HCT116 (cell line): ENCODE measurements at regions not wholly inside any gene's neighbourhood (a gene's known extent, or its start where the extent isn't known, plus 50 kb on each side); places are given as distances from the start of the nearest gene placed in this dataset.

ENCODE experiments used
- ATAC-seq: fragments of 200-7000 bp; cut with Tn5 transposase; 2 replicates; pipeline ENCODE4 v1.9.1; 2020; ENCODE audit warnings: mild to moderate bottlenecking, moderate library complexity
- BruUV-seq: library from RNA; stranded (reverse); fragments of 400-500 nt; replicated peaks from 2 replicates; lab custom pipeline; 2021; lab: Mats Ljungman, UMichigan
- CTCF ChIA-PET: fragments of 300-600 bp; sonication (Branson Sonifier 250); formaldehyde crosslinking; loops from one replicate; lab custom pipeline; 2021; ENCODE audit warnings: antibody characterized with exemption; lab: Charles Lee
- POLR2A ChIA-PET: fragments of 300-600, 350-600 bp; sonication (Branson Sonifier 250); formaldehyde crosslinking; loops from one replicate; lab custom pipeline; 2021; ENCODE audit warnings: antibody characterized with exemption; lab: Charles Lee
- RAD21 ChIA-PET, 2 experiments: fragments of 300-600 bp; sonication (Branson Sonifier 250); formaldehyde crosslinking; loops; one replicate each; lab custom pipeline; 2023; ENCODE audit warnings: low total read pairs in 2 of 2; ENCODE audit not compliant: uncharacterized antibody in 2 of 2, unreplicated experiment in 2 of 2, low non-redundant PET in 1 of 2; lab: Charles Lee
- DNase-seq: peaks from one replicate; pipeline ENCODE4 v3.0.0-alpha.2; 2010; ENCODE audit warnings: low read depth, low spot score
- H2AFZ ChIP-seq: fragments of 200-600 bp; shearing (Covaris generic), sonication (generic); 2 replicates; pipeline ENCODE4 v1.6.1; 2017; ENCODE audit warnings: low read depth, mixed run types, mixed read lengths, antibody characterized with exemption, low read length; ENCODE audit not compliant: poor library complexity, severe bottlenecking
- H3K27ac ChIP-seq: 2 replicates; pipeline ENCODE4 v1.5.1; 2012; ENCODE audit warnings: low read depth, low read length
- H3K27me3 ChIP-seq: fragments of 200-600 bp; sonication (generic); 2 replicates; pipeline ENCODE4 v1.6.1; 2016; ENCODE audit warnings: mixed run types, low read length, mixed read lengths; ENCODE audit not compliant: insufficient read depth
- H3K36me3 ChIP-seq, 2 experiments: fragments of 200-500 bp in 1 of 2; fragments of 200-600 bp in 1 of 2; sonication (Bioruptor generic) in 1 of 2; sonication (generic) in 1 of 2; 2 replicates each; pipeline versions ENCODE4 v1.5.1 to v1.6.1; 2014 to 2016; ENCODE audit warnings: low read length in 2 of 2, inconsistent platforms in 1 of 2, mixed read lengths in 1 of 2, mixed run types in 1 of 2; ENCODE audit not compliant: insufficient read depth in 2 of 2, control insufficient read depth in 1 of 2
- H3K4me1 ChIP-seq, 2 experiments: fragments of 200-600 bp in 1 of 2; sonication (generic) in 1 of 2; 2 replicates each; pipeline versions ENCODE4 v1.5.1 to v1.6.1; 2012 to 2017; ENCODE audit warnings: low read length in 2 of 2, inconsistent platforms in 1 of 2, mild to moderate bottlenecking in 1 of 2, mixed read lengths in 1 of 2, mixed run types in 1 of 2, moderate library complexity in 1 of 2; ENCODE audit not compliant: insufficient read depth in 2 of 2, control insufficient read depth in 1 of 2
- H3K4me2 ChIP-seq: fragments of 200-600 bp; sonication (generic); 2 replicates; pipeline ENCODE4 v1.6.1; 2017; ENCODE audit warnings: mixed run types, low read length, mixed read lengths
- H3K4me3 ChIP-seq, 2 experiments: fragments of 200-600 bp in 1 of 2; sonication (generic) in 1 of 2; replicated peaks in 1 of 2; 2 replicates each; pipeline ENCODE4 v1.5.1; 2011 to 2016; ENCODE audit warnings: low read length in 2 of 2, control low read depth in 1 of 2, low read depth in 1 of 2, mild to moderate bottlenecking in 1 of 2, mixed read lengths in 1 of 2, mixed run types in 1 of 2
- H3K79me2 ChIP-seq: fragments of 200-600 bp; sonication (generic); 2 replicates; pipeline ENCODE4 v1.6.1; 2017; ENCODE audit warnings: mild to moderate bottlenecking, mixed run types, low read length, moderate library complexity, mixed read lengths; ENCODE audit not compliant: insufficient read depth
- H3K9ac ChIP-seq: fragments of 200-600 bp; sonication (generic); 2 replicates; pipeline ENCODE4 v1.6.1; 2016; ENCODE audit warnings: low read length, mixed read lengths
- H3K9me2 ChIP-seq: fragments of 200-600 bp; sonication (generic), shearing (Covaris generic); 2 replicates; pipeline ENCODE4 v1.6.1; 2017; ENCODE audit warnings: mixed run types, mild to moderate bottlenecking, moderate library complexity; ENCODE audit not compliant: insufficient read depth
- H3K9me3 ChIP-seq, 2 experiments: fragments of 200-500 bp in 1 of 2; fragments of 200-600 bp in 1 of 2; sonication (Bioruptor generic) in 1 of 2; sonication (generic) in 1 of 2; 2 replicates each; pipeline ENCODE4 v1.6.1; 2014 to 2017; ENCODE audit warnings: low read length in 2 of 2, mixed read lengths in 2 of 2, inconsistent platforms in 1 of 2, low read depth in 1 of 2, mild to moderate bottlenecking in 1 of 2, mixed run types in 1 of 2, moderate library complexity in 1 of 2; ENCODE audit not compliant: control insufficient read depth in 1 of 2, insufficient read depth in 1 of 2
- H4K20me1 ChIP-seq: fragments of 200-600 bp; sonication (generic), shearing (Covaris generic); 2 replicates; pipeline ENCODE4 v1.6.1; 2017; ENCODE audit warnings: mixed run types, mild to moderate bottlenecking, moderate library complexity; ENCODE audit not compliant: insufficient read depth
- ELF1 ChIP-seq: IDR thresholded peaks from 2 replicates; pipeline ENCODE4 v1.6.1; 2012; ENCODE audit warnings: low read depth, borderline replicate concordance
- EZH2 ChIP-seq: fragments of 200-600 bp; sonication (generic); IDR thresholded peaks from 2 replicates; pipeline ENCODE4 v1.6.1; 2017; ENCODE audit warnings: antibody characterized with exemption, mixed run types
- EZH2phosphoT487 ChIP-seq: fragments of 200-600 bp; IDR thresholded peaks from 2 replicates; pipeline ENCODE4 v1.6.1; 2018; ENCODE audit warnings: antibody characterized with exemption, borderline replicate concordance
- FOSL1 ChIP-seq: IDR thresholded peaks from 2 replicates; pipeline ENCODE4 v1.6.1; 2012; ENCODE audit warnings: low read depth
- POLR2A ChIP-seq: IDR thresholded peaks from 2 replicates; pipeline ENCODE4 v1.7.0; 2011; ENCODE audit warnings: borderline replicate concordance; ENCODE audit not compliant: insufficient read depth, insufficient read length; ENCODE audit errors: extremely low read depth
- RAD21 ChIP-seq: IDR thresholded peaks from 2 replicates; pipeline ENCODE4 v1.6.1; 2012; ENCODE audit warnings: low read depth, mild to moderate bottlenecking
- REST ChIP-seq: IDR thresholded peaks from 2 replicates; pipeline ENCODE4 v1.6.1; 2012; ENCODE audit warnings: low read depth
- TCF7L2 ChIP-seq: IDR thresholded peaks from 2 replicates; pipeline ENCODE4 v1.7.0; 2011; ENCODE audit warnings: borderline replicate concordance, inconsistent platforms; ENCODE audit not compliant: insufficient read depth, insufficient read length; ENCODE audit errors: extremely low read depth
- ZNF274 ChIP-seq: fragments of 200-500 bp; sonication (Bioruptor generic); IDR thresholded peaks from 2 replicates; pipeline ENCODE4 v1.6.1; 2014; ENCODE audit warnings: mild to moderate bottlenecking, low read depth, low read length, inconsistent platforms
- intact Hi-C: fragments of 100-400 bp; cut with micrococcal nuclease; formaldehyde crosslinking; loops from 2 replicates; pipeline ENCODE4 v1.10.0; 2022

DNA sequence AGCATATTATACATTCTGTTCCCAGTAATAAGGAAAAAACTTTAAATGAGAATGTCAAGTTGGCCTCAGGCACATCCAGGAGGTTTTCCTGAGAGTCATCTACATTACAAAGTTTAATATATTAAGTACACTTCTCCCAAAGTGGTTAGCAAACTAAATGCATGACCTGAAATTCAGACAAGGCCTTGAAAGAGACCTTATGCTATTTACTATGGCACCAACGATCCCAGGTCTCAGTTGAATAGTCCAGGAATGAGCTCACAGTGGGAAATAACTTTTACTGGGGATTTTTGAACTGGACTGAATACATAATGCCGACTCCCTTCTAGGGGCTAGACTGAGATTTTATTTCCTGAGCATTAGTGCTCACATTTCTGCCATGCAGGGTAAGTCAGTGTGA lies 1577.5 kb upstream of the PCDH7 start:
- no peak for TF ChIP-seq TCF7L2
- TF ChIP-seq REST = no peak
- TF ChIP-seq RAD21 = no peak
- TF ChIP-seq EZH2 = no peak
- TF ChIP-seq EZH2phosphoT487 = no peak
- TF ChIP-seq POLR2A = no peak
- no peak for TF ChIP-seq FOSL1
- no peak for TF ChIP-seq ELF1
- no peak for TF ChIP-seq ZNF274
- no TSS peak for BruUV-seq
- no peaks in the 10 kb centered on the region for H3K27me3 ChIP-seq
- RAD21 ChIA-PET = no interaction called here
- ATAC-seq (no peak), DNase-seq (no peak)
- H3K27ac ChIP-seq = no peak overlapping the region
- H3K9me2 ChIP-seq = no peaks in the 10 kb centered on the region; the same call in 1 of the 2 replicates
- no peaks in the 10 kb centered on the region for H3K79me2 ChIP-seq
- no peaks in the 10 kb centered on the region for H4K20me1 ChIP-seq
- no peak overlapping the region for H3K4me2 ChIP-seq
- no peaks in the 10 kb centered on the region for H3K9me3 ChIP-seq
- H3K36me3 ChIP-seq = no peaks in the 10 kb centered on the region
- H3K9ac ChIP-seq = no peak overlapping the region
- H3K4me3 ChIP-seq = no peak overlapping the region
- H2AFZ ChIP-seq = no peak overlapping the region
- H3K4me1 ChIP-seq = no peaks in the 10 kb centered on the region
- intact Hi-C loops = no loop called here
- POLR2A ChIA-PET = no interaction called here
- CTCF ChIA-PET = no interaction called here
